RPMI8226 (cell line): ENCODE measurements at regions not wholly inside any gene's neighbourhood (a gene's known extent, or its start where the extent isn't known, plus 50 kb on each side); places are given as distances from the start of the nearest gene placed in this dataset.

Source experiments
- DNase-seq: peaks from one replicate; pipeline ENCODE4 v3.0.0-alpha.2; 2015

GRCh38 chr7:94054130-94054529 is 50.0 kb upstream of the BET1 start:
- no peak for DNase-seq

GRCh38 chr7:94055963-94056362 is 51.8 kb upstream of the BET1 start:
- no peak for DNase-seq

- DNase-seq = no peak
Measured at GRCh38 chr7:94056796-94057207, 52.6 kb upstream of the BET1 start.

DNA sequence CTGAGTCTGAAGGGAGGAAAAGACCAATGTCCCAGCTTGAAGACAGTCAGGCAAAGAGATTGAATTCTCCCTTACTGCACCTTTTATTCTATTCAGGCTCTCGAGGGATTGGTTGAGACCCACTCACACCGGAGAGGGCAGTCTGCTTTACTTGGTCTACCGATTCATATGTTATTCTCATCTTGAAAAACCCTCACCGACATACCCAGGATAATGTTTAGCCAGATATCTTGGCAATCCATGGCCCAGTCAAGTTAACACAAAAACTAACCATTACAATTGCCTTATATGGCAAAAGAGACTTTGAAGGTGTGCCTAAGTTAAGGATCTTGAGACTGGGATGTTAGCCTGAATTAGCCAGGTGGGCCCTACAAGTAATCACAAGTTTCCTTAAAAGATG is 53.8 kb upstream of the BET1 start:
- DNase-seq = no peak

- DNase-seq = no peak
Measured at GRCh38 chr7:94059746-94060145, 55.6 kb upstream of the BET1 start.

GRCh38 chr7:94060752-94061151 is 56.6 kb upstream of the BET1 start:
- no peak for DNase-seq

DNA sequence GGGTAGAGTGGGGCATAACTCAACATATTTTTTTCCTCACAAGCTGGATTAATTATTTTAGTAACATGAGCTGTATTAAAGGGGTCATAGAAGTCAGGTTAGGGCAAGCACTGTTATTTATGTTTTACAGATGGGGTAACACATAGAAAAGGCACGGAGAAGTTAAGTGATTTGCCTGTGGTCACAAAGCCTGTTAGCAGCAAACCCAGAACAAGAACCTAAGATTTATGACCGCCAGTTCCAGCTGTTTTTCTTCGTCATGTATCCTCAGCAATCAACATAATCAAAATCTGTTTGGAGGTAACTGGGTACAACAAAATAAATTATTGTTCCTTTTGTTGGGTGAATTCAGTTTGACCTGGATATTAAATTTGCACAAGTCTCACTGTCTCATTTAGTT is 57.2 kb upstream of the BET1 start:
- no peak for DNase-seq

DNA sequence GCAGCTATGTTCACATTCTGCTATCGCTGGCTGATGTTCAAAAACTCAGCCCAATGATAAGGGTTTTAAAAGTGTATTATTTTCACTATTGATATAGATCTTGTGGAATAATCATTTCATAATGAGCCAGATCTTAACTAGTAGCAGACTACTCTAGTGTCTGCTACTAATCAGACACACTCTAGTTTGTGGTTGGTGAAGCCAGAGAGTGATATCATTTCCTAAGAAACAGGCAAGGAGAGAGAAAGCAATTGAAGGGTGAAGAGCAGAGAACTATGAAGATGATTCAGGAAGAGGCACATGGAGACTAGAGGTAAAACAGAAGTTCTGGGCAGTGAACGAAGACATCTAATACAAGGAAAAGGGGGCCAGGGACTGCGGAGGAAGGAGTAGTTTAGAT is 58.2 kb upstream of the BET1 start:
- DNase-seq = no peak

DNA sequence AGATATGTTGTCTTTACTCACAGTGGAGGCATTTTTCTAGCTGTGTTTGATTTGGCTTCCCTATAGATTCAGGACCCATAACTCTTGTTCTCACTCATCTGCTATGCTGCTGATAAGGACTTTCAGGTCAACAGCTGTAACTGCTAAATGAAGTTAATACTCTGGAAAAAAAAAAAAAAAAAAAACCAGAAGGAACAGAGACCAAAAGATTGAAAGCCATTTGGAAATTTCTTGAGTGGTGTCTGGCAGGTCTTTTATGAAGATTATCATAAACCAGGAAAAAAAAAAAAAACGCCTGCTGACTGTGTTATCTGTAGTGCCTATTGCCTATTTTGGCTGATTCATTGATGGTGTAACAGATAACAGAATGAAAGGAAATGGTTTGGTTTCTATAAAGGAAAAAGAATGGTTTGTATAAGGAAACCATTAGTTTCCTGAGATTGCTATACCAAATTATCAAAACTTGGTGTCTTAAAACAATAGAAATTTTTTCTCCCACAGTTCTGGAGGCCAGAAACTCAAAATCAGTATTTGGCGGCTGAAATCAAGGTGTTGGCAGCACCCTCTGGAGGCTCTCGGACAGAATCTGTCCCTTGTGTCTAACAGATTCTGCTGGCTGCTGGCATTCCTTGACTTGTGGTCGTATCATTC is 60.5 kb upstream of the BET1 start:
- no peak for DNase-seq

- DNase-seq = no peak
Measured at GRCh38 chr7:94067047-94067446, 62.9 kb upstream of the BET1 start.

GRCh38 chr7:94067506-94067905 is 63.4 kb upstream of the BET1 start:
- no peak for DNase-seq

DNA sequence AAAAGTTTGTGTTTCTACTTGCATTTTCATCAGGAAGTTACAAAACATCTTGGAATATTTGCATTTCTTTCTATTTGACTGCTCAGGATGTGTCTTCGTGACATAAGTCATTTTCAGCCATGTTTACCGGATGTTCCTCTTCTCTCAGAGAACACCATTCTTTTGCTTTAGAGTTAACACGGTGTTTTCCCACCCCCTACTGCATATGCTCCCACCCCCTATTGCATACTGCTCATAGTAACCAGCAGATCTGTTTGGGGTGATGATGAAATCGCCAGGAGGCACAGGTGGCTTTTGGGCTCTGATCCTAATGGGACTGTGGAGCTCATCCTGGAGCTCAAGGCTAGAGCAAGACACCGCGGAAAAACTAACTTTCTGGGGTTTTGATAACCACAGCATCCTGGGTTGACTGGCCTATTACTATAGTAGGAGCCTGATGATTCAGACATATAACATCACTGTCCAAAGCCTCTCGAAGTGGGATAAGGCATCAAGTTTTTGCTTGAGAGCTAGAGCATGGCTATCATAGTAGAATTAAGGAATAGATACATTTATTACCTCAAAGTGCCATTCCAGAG is 65.1 kb upstream of the BET1 start:
- no peak for DNase-seq

GRCh38 chr7:94080551-94080950 is 76.4 kb upstream of the BET1 start:
- no peak for DNase-seq

- no peak for DNase-seq
Measured at GRCh38 chr7:94082126-94082525, 78.0 kb upstream of the BET1 start.

DNA sequence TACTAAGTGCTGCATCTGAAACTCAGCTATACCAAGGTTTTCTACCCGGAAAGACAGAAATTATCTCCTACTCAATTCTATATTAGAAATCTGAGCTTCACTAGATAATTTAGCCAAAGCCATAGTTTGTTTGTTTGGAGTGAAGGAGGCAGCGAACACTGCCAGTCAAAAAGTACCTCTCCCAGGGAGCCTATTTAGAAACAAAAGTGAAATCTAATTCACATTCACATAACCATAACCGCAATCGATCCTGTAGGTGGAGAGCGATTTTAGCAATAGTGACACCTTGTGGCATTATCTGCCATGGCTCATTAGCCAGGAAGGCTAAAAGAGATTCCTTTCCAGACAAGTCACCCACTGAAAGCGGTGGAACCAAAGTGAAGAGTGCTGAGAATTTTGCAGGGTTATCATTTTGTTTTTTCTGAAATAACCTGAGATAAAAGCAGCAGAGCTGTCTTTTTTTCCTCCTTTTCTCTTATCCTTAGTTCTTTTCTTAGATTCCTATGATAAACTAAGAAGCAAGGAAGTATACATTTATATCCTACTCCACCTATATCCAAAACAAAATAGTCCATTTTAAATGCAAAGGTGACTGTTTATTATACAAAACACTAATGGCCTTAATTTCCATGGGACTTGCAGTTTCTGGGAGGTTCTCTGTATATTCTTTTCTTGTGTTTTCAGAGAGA is 83.7 kb upstream of the BET1 start:
- peak; percentile 76 for DNase-seq

DNA sequence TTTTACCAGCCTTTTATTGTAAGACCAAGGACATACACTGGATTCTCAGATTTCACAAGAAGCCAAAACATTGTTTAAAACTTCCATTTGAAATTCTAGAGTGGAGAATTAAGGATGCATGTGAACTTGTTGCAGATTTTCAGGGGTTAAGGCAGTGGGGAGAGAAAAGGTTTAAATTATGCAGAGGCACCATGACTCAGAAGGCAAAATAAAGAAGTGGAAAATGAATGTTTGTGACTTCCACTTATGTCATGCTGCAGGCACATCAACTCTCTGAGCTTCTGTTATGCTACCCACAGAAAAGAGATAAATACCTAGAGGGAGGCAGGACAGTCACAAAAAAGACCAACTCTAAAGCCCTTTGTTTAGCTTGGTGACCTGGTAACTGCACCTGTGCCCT is 84.4 kb upstream of the BET1 start:
- no peak for DNase-seq

- DNase-seq = no peak
Measured at GRCh38 chr7:94089806-94090205, 85.7 kb upstream of the BET1 start.

DNA sequence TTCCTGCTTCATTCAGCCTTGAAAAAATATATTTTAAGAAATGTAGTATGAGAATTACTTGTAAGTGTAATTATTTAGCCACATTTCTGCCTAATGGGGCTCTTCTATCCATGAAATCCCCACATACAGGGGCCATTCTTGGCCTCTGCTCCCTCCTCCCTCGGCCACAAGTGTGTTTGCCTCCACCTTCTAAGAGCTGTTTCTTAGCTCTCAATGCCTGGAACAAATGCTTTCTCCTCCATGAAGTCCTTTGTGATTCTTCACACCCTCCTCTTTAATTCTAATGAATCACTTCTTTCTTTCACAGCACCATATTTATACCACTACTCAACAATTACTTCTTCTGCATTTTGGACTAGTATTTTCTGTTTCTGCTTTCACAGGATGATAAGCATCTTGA is 88.8 kb upstream of the BET1 start:
- no peak for DNase-seq

DNA sequence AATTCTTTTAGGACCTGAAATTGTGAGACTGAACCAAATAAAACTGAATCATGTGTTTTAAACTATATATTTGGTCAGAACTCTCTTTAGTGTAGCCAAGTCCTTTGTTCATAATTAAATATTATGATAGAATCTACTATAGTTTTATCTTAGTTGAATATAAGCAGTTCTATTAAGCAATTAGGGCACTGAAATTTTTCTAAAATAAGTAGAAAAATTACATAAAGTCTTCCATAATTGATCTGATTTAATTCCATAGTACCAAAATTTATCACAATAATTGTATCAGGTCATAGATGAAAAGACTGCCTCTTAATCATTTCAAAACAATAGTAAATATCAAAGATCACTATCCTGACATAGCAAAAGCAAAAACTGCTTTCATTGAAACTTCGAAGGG is 90.1 kb upstream of the BET1 start:
- no peak for DNase-seq

DNA sequence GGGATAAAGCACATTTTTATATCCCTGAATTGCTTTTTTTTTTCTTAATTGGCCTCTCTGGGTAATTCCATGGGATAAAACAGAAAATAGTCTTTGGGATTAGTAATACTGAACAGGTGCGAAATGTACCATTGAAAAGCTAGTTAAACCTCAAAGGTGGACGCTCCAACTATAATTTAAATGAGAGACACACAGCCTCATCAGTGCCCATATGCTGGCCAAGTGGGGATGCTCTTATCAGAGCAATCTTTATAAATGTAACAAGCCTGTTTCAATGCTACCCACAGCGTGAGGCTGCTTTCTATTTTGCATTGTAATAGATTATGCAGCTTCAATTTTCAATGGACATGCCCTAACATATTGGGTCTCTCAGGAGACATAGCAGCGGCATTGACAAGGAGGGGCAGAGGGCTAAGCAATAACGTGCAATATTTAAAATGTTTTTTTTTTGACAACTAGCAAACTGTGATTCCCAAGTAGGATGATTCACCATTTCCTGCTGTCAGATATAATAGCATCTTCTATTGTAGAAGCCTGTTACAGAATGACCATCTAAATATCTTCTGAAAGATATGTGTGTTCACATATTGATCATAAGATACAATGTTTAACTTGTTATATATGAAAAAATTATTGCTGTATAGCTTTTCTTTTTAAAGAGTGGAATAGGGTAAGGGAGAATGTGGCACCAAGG is 91.3 kb upstream of the BET1 start:
- no peak for DNase-seq

GRCh38 chr7:94099679-94100078 is 95.5 kb upstream of the BET1 start:
- no peak for DNase-seq

- no peak for DNase-seq
Measured at GRCh38 chr7:94100723-94101345, 96.7 kb upstream of the BET1 start.

- no peak for DNase-seq
Measured at GRCh38 chr7:94104301-94104700, 100.1 kb upstream of the BET1 start.

- DNase-seq = no peak
Measured at GRCh38 chr7:94109556-94109955, 105.4 kb upstream of the BET1 start.
